IMR-90 (cell line): ENCODE measurements at regions not wholly inside any gene's neighbourhood (a gene's known extent, or its start where the extent isn't known, plus 50 kb on each side); places are given as distances from the start of the nearest gene placed in this dataset.

Experiments used
- ATAC-seq: fragments of 200-7000 bp; cut with Tn5 transposase; 2 replicates; pipeline ENCODE4 v1.9.1; 2020; ENCODE audit warnings: low read depth, mild to moderate bottlenecking, moderate library complexity
- BruUV-seq: library from RNA; stranded (reverse); fragments of 400-500 nt; replicated peaks from 2 replicates; lab custom pipeline; 2021; lab: Mats Ljungman, UMichigan
- CTCF ChIA-PET: fragments of 300-600 bp; formaldehyde crosslinking; extraction: SDS; loops from one replicate; lab custom pipeline; 2021; ENCODE audit warnings: antibody characterized with exemption; lab: Yijun Ruan, JAX
- POLR2A ChIA-PET: fragments of 300-600 bp; sonication (Branson Sonifier 250); formaldehyde crosslinking; loops from one replicate; lab custom pipeline; 2022; ENCODE audit warnings: antibody characterized with exemption; ENCODE audit not compliant: unreplicated experiment; lab: Charles Lee
- DNase-seq: peaks from one replicate; pipeline ENCODE4 v3.0.0; 2013
- H2AFZ ChIP-seq: replicated peaks from 2 replicates; pipeline ENCODE3; 2013; ENCODE audit warnings: low read length, mild to moderate bottlenecking; ENCODE audit not compliant: poor library complexity
- H2AK5ac ChIP-seq: 2 replicates; pipeline ENCODE4 v1.6.1; 2013; ENCODE audit warnings: low read depth, low read length, inconsistent platforms
- H2AK9ac ChIP-seq: replicated peaks from 2 replicates; pipeline ENCODE3; 2013; ENCODE audit warnings: mild to moderate bottlenecking, low read depth, low read length, moderate library complexity; ENCODE audit not compliant: poor library complexity
- H2BK120ac ChIP-seq: 2 replicates; pipeline ENCODE4 v1.6.1; 2013; ENCODE audit warnings: low read depth, low read length, inconsistent platforms
- H2BK15ac ChIP-seq: 3 replicates; pipeline ENCODE4 v1.6.1; 2013; ENCODE audit warnings: low read depth, low read length, inconsistent platforms
- H2BK20ac ChIP-seq: 2 replicates; pipeline ENCODE4 v1.6.1; 2013; ENCODE audit warnings: low read depth, mild to moderate bottlenecking, inconsistent platforms, low read length, moderate library complexity
- H2BK5ac ChIP-seq: 2 replicates; pipeline ENCODE4 v1.6.1; 2013; ENCODE audit warnings: mild to moderate bottlenecking, low read depth, low read length, inconsistent platforms; ENCODE audit not compliant: poor library complexity, severe bottlenecking
- H3K14ac ChIP-seq: replicated peaks from 2 replicates; pipeline ENCODE4 v1.6.1; 2013; ENCODE audit warnings: low read depth, low read length, inconsistent platforms
- H3K18ac ChIP-seq: 2 replicates; pipeline ENCODE4 v1.6.1; 2013; ENCODE audit warnings: low read depth, low read length, control low read depth
- H3K23ac ChIP-seq: 2 replicates; pipeline ENCODE4 v1.6.1; 2013; ENCODE audit warnings: low read depth, low read length, inconsistent platforms
- H3K27ac ChIP-seq: 2 replicates; pipeline ENCODE4 v1.5.1; 2013; ENCODE audit warnings: mild to moderate bottlenecking, control low read depth, low read length; ENCODE audit not compliant: insufficient read depth
- H3K27me3 ChIP-seq: 2 replicates; pipeline ENCODE4 v1.6.1; 2013; ENCODE audit warnings: low read length; ENCODE audit not compliant: control insufficient read depth, insufficient read depth
- H3K36me3 ChIP-seq: 2 replicates; pipeline ENCODE4 v1.6.1; 2013; ENCODE audit warnings: low read length, mixed read lengths; ENCODE audit not compliant: control insufficient read depth, insufficient read depth
- H3K4ac ChIP-seq: 2 replicates; pipeline ENCODE4 v1.6.1; 2013; ENCODE audit warnings: low read depth, low read length, inconsistent platforms
- H3K4me1 ChIP-seq: 2 replicates; pipeline ENCODE4 v1.6.1; 2013; ENCODE audit warnings: low read length, mixed read lengths; ENCODE audit not compliant: control insufficient read depth, insufficient read depth
- H3K4me2 ChIP-seq: 2 replicates; pipeline ENCODE4 v1.6.1; 2013; ENCODE audit warnings: low read depth, mild to moderate bottlenecking, control low read depth, low read length, moderate library complexity
- H3K4me3 ChIP-seq: 2 replicates; pipeline ENCODE4 v1.5.1; 2013; ENCODE audit warnings: low read depth, mild to moderate bottlenecking, control low read depth, low read length, moderate library complexity; ENCODE audit not compliant: insufficient read depth
- H3K56ac ChIP-seq: 2 replicates; pipeline ENCODE4 v1.6.1; 2013; ENCODE audit warnings: low read length, inconsistent platforms; ENCODE audit not compliant: insufficient read depth; ENCODE audit errors: extremely low read depth
- H3K79me1 ChIP-seq, 2 experiments: 2 replicates each; pipeline ENCODE4 v1.6.1; 2013; ENCODE audit warnings: low read length in 2 of 2, inconsistent platforms in 1 of 2, low read depth in 1 of 2
- H3K9ac ChIP-seq: 2 replicates; pipeline ENCODE4 v1.6.1; 2013; ENCODE audit warnings: low read depth, low read length, control low read depth
- H3K9me1 ChIP-seq: 2 replicates; pipeline ENCODE4 v1.6.1; 2013; ENCODE audit warnings: low read length, inconsistent platforms; ENCODE audit not compliant: insufficient read depth
- H3K9me3 ChIP-seq: 2 replicates; pipeline ENCODE4 v1.6.1; 2013; ENCODE audit warnings: low read length; ENCODE audit not compliant: control insufficient read depth, insufficient read depth
- H4K20me1 ChIP-seq: 2 replicates; pipeline ENCODE4 v1.6.1; 2013; ENCODE audit warnings: low read length, inconsistent platforms; ENCODE audit not compliant: insufficient read depth
- H4K5ac ChIP-seq: 2 replicates; pipeline ENCODE4 v1.6.1; 2013; ENCODE audit warnings: mild to moderate bottlenecking, low read depth, low read length, control low read depth
- H4K8ac ChIP-seq, 2 experiments: 2 replicates each; pipeline ENCODE4 v1.6.1; 2013; ENCODE audit warnings: low read depth in 2 of 2, low read length in 2 of 2, control low read depth in 1 of 2, inconsistent platforms in 1 of 2
- H4K91ac ChIP-seq: 2 replicates; pipeline ENCODE4 v1.6.1; 2013; ENCODE audit warnings: low read depth, low read length, inconsistent platforms; ENCODE audit not compliant: insufficient read depth
- BHLHE40 ChIP-seq: fragments of 150-350 bp; IDR thresholded peaks from 2 replicates; pipeline ENCODE4 v1.6.1; 2016; ENCODE audit warnings: mild to moderate bottlenecking, low read depth, low read length
- WGBS, 2 experiments: methylation state at CpG; one replicate each; pipeline versions ENCODE4 v1.1.5 to v1.1.7; 2013; ENCODE audit warnings: missing lambda C conversion rate in 2 of 2; ENCODE audit not compliant: insufficient read length in 1 of 2; ENCODE audit errors: extremely low coverage in 2 of 2; 5-methylcytosine and 5-hydroxymethylcytosine counted together
- dilution Hi-C: fragments of 300-500 bp; cut with HindIII; formaldehyde crosslinking; loops from one replicate; pipeline ENCODE4 v1.14.3; 2018; ENCODE audit warnings: low sequenced_read_pairs; ENCODE audit not compliant: unreplicated experiment
- in situ Hi-C: fragments of 300-500 bp; cut with MboI; formaldehyde crosslinking; loops from 3 replicates; pipeline ENCODE4 v1.14.3; 2019; ENCODE audit warnings: low sequenced_read_pairs, inconsistent platforms, mixed read lengths
- intact Hi-C: fragments of 100-400 bp; cut with micrococcal nuclease; formaldehyde crosslinking; loops from 2 replicates; pipeline ENCODE4 v1.10.0; 2022
- TF ChIP-seq, protein P1 (sequence below): fragments of 150-350 bp; IDR thresholded peaks from 2 replicates; pipeline ENCODE4 v1.6.1; 2017; ENCODE audit warnings: mild to moderate bottlenecking, antibody characterized with exemption, low read length, low read depth

DNA sequence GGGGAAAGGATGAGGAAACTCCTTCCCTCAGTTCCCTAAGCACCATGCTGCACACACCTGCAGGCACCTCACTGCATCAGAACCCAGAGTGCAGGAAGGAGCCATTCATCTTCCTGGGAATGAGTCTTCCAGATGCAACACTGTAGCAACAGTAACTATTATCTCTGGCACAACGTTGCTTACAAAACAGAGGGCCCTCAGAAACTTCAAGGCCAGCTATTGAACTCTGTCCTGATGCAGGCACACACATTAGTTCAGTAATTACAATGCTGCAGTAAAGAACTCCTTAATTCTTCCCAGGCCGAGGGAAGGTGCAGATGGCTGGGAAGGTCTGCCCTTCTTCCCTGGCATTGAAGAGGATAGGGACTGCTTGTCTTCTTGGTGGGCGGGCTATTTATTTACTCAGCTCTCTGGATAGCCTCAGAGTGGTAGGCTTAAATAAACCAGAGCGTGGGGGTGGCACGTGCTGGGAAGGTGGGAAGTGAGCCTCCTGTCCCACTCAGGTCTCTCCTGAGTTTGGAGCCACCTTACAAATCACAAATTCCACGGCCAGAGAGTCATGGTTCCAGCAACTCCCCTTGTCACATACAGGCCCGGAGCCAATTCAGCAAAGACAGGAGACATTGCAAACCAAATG is 125.1 kb upstream of the JCAD start:
- Histone ChIP-seq H3K23ac (no peak overlapping the region), H2BK15ac (peak overlapping the region; percentile 99; the same call in 2 of the 3 replicates), H2BK120ac (peak overlapping the region; percentile 98), H2AK5ac (peak overlapping the region; percentile 94), H3K9ac (no peak overlapping the region), H4K5ac (peak overlapping the region; percentile 36; the same call in 1 of the 2 replicates), H2AFZ (no peak overlapping the region), H4K91ac (peak overlapping the region; percentile 64), H3K4me2 (no peak overlapping the region), H3K18ac (peak overlapping the region; percentile 75), H3K9me1 (peaks cover 43% of the 10 kb centered on the region), H3K4me1 (peaks cover 50% of the 10 kb centered on the region), H3K36me3 (no peaks in the 10 kb centered on the region), H3K79me1 (peaks cover 0 to 9% of the 10 kb centered on the region in 2 experiments; a peak in 1 of 4 replicates), H3K4ac (peak overlapping the region; percentile 81), H3K27ac (no peak overlapping the region), H3K27me3 (no peaks in the 10 kb centered on the region), H3K14ac (peak overlapping the region; percentile 42), H3K56ac (no peak overlapping the region), H4K8ac (peak overlapping the region in 1 of 2 experiments; percentile 72; a peak in 2 of 4 replicates), H2BK5ac (peak overlapping the region; percentile 8), H2BK20ac (peak overlapping the region; percentile 100), H2AK9ac (peak overlapping the region; percentile 19), H3K4me3 (no peak overlapping the region), H3K9me3 (no peaks in the 10 kb centered on the region), H4K20me1 (peaks cover 5% of the 10 kb centered on the region)
- TF ChIP-seq, protein P1, sequence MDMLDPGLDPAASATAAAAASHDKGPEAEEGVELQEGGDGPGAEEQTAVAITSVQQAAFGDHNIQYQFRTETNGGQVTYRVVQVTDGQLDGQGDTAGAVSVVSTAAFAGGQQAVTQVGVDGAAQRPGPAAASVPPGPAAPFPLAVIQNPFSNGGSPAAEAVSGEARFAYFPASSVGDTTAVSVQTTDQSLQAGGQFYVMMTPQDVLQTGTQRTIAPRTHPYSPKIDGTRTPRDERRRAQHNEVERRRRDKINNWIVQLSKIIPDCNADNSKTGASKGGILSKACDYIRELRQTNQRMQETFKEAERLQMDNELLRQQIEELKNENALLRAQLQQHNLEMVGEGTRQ, result no peak
- peak; percentile 13; the same call in 1 of the 2 replicates for TF ChIP-seq BHLHE40
- intact Hi-C loops (no loop called here), dilution Hi-C loops (no loop called here), in situ Hi-C loops (no loop called here)
- ChIA-PET CTCF (no interaction called here), POLR2A (no interaction called here)
- ATAC-seq (no peak), DNase-seq (peak; percentile 23)
- WGBS, 2 experiments, result 0% methylated on average over 1 of the region's 7 CpGs; no CpG with 5 or more reads in 1 of the 2 experiments
- no TSS peak for BruUV-seq
